ENCODE measurements at regions not wholly inside any gene's neighbourhood (a gene's known extent, or its start where the extent isn't known, plus 50 kb on each side); places are given as distances from the start of the nearest gene placed in this dataset.

DNA sequence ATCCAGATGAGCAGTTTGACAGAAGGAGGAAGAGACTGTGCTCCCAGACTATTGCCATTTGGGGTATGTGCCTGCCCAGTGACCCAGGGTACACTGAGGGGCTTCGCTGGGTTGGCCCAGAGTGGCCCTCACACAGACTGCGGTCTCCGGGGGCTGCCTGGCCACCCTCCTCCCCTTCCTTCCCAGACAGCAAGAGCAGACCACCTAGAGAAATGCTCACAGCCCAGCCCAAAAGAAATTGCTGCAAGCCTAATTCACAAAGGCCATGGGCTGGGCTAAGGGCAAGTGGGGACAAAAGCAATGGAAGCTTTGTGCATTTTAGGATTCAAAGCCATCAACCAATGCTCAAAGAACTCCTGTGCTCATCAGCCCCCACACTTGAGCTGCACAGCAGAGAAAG, 277.6 kb downstream of the CDC5L start:
- FAIRE-seq = no peak

GRCh38 chr6:44665683-44666082, 278.2 kb downstream of the CDC5L start:
- FAIRE-seq = no peak

DNA sequence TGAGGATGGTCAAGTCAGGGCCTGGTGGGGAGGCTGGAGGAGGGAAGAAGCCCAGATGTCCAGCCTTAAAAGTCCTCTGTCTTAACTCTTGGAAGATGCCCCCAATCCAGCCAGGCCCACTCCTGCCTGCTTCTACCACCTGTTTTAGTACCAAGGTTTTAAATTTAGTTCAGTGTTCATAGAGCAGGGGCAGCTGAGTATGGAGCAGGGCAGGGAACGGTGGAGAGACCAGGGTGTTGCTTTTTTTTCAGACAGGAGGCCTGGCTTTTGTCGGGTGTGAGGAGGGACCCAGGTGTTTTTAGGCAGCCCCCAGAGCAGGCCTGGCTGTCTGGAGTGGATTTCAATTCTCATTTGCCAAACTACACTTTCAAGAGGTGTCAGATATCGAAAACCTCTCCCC, 278.8 kb downstream of the CDC5L start:
- no peak for FAIRE-seq

GRCh38 chr6:44667226-44667625, 279.7 kb downstream of the CDC5L start:
- FAIRE-seq = no peak

GRCh38 chr6:44667668-44668390, 280.3 kb downstream of the CDC5L start:
- no peak for FAIRE-seq

GRCh38 chr6:44668391-44668930, 281.0 kb downstream of the CDC5L start:
- no peak for FAIRE-seq

DNA sequence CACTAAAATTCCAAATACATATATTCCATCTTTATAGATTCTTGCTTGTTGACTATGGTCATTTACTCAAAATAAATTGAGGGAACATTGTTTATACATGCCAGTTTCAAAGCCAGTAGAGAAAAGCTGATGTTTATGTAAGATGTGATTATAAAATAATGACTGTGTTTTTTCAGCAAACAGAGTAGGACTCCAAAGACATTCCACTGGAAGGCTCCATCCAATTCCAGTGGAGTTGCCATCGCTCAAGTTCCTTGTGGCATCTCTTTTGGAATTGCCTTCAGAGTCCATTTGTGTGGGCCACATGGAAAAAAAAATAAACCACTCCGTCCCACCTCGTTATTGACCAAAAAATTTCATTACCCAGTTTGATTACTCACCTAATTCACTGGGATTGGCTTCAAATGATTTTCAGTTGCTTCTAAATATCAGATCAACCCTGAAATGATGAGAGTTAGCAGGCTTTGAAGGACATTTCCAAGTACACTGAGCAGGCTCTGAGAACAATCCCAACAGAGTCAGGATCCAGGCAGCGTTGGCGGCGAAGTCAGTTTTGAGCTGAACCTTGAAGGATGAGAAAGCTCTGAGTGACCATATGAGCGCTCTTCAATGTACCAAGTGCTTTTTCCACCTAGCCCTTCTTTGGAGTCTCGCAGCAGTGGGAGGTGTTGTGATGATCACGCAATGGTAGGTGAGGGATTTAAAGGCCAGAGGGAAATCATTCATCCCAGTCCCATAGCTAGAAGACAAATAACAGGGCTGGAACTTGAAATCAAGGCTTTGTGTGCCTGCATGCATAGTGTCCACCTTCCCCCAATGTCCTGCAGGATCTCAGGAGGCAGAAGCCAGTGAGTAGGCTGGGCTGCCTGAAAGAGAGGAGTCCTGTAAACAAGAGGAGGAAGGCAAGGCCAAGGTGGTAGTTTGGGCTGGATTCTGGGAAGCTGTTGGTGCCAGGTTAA, 281.7 kb downstream of the CDC5L start:
- FAIRE-seq = no peak

- FAIRE-seq = no peak
Observed at GRCh38 chr6:44670146-44670545, 282.6 kb downstream of the CDC5L start.

DNA sequence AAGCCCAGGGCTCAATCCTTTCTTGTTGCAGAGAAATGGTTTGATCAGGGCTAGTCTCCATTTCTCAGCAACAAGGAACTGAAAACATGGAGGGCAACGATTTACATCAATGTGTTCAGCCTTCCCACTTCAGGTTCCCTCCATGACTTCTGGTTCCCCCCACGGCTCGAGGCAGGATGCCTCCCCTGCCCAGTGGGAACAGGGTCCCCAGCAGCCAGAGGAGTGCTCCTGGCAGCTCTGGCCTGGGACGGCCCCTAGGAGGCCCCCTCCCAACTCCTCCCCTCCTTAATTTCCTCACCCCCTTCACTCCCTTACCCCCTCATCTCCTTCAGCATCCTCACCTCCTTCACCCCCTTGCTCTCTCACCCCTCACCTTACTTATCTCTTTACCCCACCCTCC, 283.8 kb downstream of the CDC5L start:
- no peak for FAIRE-seq

GRCh38 chr6:44672086-44672485, 284.6 kb downstream of the CDC5L start:
- no peak for FAIRE-seq

GRCh38 chr6:44672841-44673240, 285.3 kb downstream of the CDC5L start:
- FAIRE-seq = no peak

DNA sequence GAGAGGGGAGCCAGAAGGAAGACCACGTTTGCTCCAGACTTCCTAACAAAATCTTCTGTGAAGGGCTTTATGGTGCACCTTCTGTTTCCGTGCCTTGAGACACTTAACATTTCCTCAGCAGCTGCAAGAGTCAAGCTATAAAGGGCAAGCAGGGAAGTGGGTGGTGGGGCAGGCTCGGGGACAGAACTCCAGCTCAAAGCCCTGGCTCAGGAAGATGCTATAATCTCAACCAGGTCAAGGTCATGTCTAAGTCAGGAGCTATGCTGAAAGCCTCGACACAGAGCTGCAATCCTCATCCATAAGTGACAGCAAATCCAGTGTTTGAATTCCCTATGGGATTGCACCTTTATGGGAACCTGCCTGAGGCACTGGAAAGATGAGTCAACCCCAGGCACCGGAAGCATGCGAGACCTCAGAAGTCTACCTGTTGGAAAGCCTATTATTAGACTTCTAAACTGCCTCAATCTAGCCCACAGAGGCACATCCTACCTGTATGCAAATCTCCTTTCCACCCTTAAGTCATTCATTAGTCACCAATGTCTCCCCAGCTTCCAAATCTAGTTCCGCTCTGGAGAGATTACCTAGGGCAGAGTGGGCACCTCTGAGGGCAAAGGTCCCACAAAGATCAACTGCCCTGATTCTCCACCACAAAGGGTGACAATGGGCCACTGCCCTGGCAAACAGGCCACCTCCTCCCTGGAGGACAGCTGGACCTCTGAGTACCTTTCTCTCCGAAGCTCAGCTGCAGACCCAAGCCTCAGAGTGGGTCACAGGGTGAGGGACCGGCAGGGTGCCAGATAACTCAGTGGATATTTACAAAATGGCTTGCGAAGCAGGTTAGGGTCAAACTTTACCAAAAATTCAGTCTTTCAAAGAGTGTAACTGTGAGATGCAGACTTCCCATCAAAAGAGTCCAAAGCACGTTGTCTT, 287.0 kb downstream of the CDC5L start:
- no peak for FAIRE-seq

- no peak for FAIRE-seq
Observed at GRCh38 chr6:44675449-44675848, 287.9 kb downstream of the CDC5L start.

GRCh38 chr6:44676246-44676790, 288.8 kb downstream of the CDC5L start:
- no peak for FAIRE-seq

- no peak for FAIRE-seq
Observed at GRCh38 chr6:44676826-44677433, 289.4 kb downstream of the CDC5L start.

- FAIRE-seq = no peak
Observed at GRCh38 chr6:44678252-44678935, 290.9 kb downstream of the CDC5L start.

DNA sequence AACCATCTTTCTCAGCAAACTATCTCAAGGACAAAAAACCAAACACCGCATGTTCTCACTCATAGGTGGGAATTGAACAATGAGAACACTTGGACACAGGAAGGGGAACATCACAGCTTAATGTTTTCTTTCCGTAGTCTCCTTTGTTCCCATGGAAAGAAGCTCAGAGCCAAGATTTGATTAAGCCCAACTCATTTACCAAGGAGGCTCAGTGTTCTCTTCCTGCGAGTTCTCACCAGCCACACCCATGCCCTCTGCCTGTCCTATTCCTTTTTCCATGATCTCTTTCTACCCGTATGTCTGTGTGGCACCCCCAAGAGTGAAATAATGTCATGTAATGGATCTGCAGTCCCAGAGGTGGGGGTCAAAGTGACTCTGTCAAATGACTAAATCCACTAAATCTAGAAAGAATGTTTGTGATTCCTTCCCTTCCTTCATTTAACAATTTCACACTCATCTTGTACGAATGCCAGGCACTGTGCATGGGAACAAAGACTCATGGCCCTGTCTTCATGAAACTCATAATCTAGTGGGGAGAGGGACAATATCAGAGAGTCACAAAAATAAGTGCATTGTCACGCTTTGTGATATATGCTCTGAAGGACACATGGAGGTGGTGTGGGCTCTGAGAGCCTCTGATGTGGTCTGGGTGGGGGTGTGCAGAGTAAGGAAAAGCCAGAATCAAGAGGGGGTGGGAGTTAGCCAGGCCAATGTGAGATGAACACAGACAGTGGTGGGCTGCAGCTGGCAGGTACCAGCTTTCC, 292.1 kb downstream of the CDC5L start:
- no peak for FAIRE-seq

- no peak for FAIRE-seq
Observed at GRCh38 chr6:44680202-44680720, 292.8 kb downstream of the CDC5L start.

- no peak for FAIRE-seq
Observed at GRCh38 chr6:44681761-44682160, 294.3 kb downstream of the CDC5L start.

GRCh38 chr6:44682280-44682679, 294.8 kb downstream of the CDC5L start:
- FAIRE-seq = no peak

Data from islet of Langerhans (tissue), 1 donor.